Sciatic nerve (tissue), 2 donors: ENCODE measurements at regions not wholly inside any gene's neighbourhood (a gene's known extent, or its start where the extent isn't known, plus 50 kb on each side); places are given as distances from the start of the nearest gene placed in this dataset.

ENCODE experiments used
- ATAC-seq: fragments of 200-7000 bp; cut with Tn5 transposase; one replicate; pipeline ENCODE4 v1.9.1; 2020; ENCODE audit warnings: mild to moderate bottlenecking, moderate library complexity
- DNase-seq: peaks from one replicate; pipeline ENCODE4 v3.0.0-alpha.2; 2020; ENCODE audit warnings: low spot score
- intact Hi-C: fragments of 100-400 bp; cut with DNase I; formaldehyde crosslinking; loops from one replicate; pipeline ENCODE4 v1.14.2; 2022
- donor health status: DM: no; HTN: no; CAD: no.
- donor health status: DM: no; HTN: no; CAD: no.

GRCh38 chr22:49600468-49600867 is 227.2 kb downstream of the BRD1 start:
- DNase-seq (no peak), ATAC-seq (no peak)
- intact Hi-C loops, result no loop called here

GRCh38 chr22:49599691-49600455 is 227.8 kb downstream of the BRD1 start:
- intact Hi-C loops, result no loop called here
- ATAC-seq (no peak), DNase-seq (peak; percentile 27)

- DNase-seq (no peak), ATAC-seq (no peak)
Observed at GRCh38 chr22:49599039-49599438, 228.6 kb downstream of the BRD1 start.

GRCh38 chr22:49598338-49598737 is 229.3 kb downstream of the BRD1 start:
- ATAC-seq (no peak), DNase-seq (no peak)
- intact Hi-C loops, result no loop called here

More at GRCh38 chr22:49599039-49599438, 228.6 kb downstream of the BRD1 start:
- intact Hi-C loops, result no loop called here

- intact Hi-C loops, result no loop called here
- ATAC-seq, result no peak
Observed at GRCh38 chr22:49597428-49598039, 230.1 kb downstream of the BRD1 start.

GRCh38 chr22:49595465-49596078 is 232.1 kb downstream of the BRD1 start:
- ATAC-seq, result no peak

More at GRCh38 chr22:49597428-49598039, 230.1 kb downstream of the BRD1 start:
- DNase-seq, result no peak

GRCh38 chr22:49594078-49594477 is 233.6 kb downstream of the BRD1 start:
- no peak for ATAC-seq
- intact Hi-C loops, result no loop called here

More at GRCh38 chr22:49595465-49596078, 232.1 kb downstream of the BRD1 start:
- no peak for DNase-seq
- intact Hi-C loops, result no loop called here

GRCh38 chr22:49593509-49593908 is 234.2 kb downstream of the BRD1 start:
- DNase-seq (no peak), ATAC-seq (no peak)
- intact Hi-C loops, result no loop called here

More at GRCh38 chr22:49594078-49594477, 233.6 kb downstream of the BRD1 start:
- DNase-seq, result no peak

GRCh38 chr22:49592780-49593501 is 234.7 kb downstream of the BRD1 start:
- ATAC-seq, result no peak
- intact Hi-C loops, result no loop called here
- no peak for DNase-seq

- intact Hi-C loops, result no loop called here
- DNase-seq (no peak), ATAC-seq (no peak)
Observed at GRCh38 chr22:49590851-49591445, 236.7 kb downstream of the BRD1 start.

GRCh38 chr22:49590381-49590780 is 237.3 kb downstream of the BRD1 start:
- intact Hi-C loops, result no loop called here
- DNase-seq, result no peak
- no peak for ATAC-seq

- ATAC-seq (no peak), DNase-seq (no peak)
- intact Hi-C loops, result no loop called here
Observed at GRCh38 chr22:49589811-49590210, 237.9 kb downstream of the BRD1 start.

GRCh38 chr22:49589301-49589700 is 238.4 kb downstream of the BRD1 start:
- no peak for DNase-seq
- no peak for ATAC-seq

GRCh38 chr22:49588739-49589138 is 238.9 kb downstream of the BRD1 start:
- intact Hi-C loops, result no loop called here
- ATAC-seq (no peak), DNase-seq (no peak)

More at GRCh38 chr22:49589301-49589700, 238.4 kb downstream of the BRD1 start:
- intact Hi-C loops, result no loop called here

- intact Hi-C loops, result no loop called here
- DNase-seq (no peak), ATAC-seq (no peak)
Observed at GRCh38 chr22:49587987-49588386, 239.7 kb downstream of the BRD1 start.

- ATAC-seq (no peak), DNase-seq (peak; percentile 59)
- intact Hi-C loops, result no loop called here
Observed at GRCh38 chr22:49587421-49587820, 240.3 kb downstream of the BRD1 start.

GRCh38 chr22:49586873-49587272 is 240.8 kb downstream of the BRD1 start:
- intact Hi-C loops, result no loop called here
- no peak for DNase-seq
- ATAC-seq, result no peak

GRCh38 chr22:49586244-49586748 is 241.4 kb downstream of the BRD1 start:
- intact Hi-C loops, result no loop called here
- peak; percentile 45 for DNase-seq

More at GRCh38 chr22:49586244-49586748, 241.4 kb downstream of the BRD1 start:
- no peak for ATAC-seq
